ENCODE measurements at regions not wholly inside any gene's neighbourhood (a gene's known extent, or its start where the extent isn't known, plus 50 kb on each side); places are given as distances from the start of the nearest gene placed in this dataset.

GRCh38 chr2:120897399-120897798 is 161.7 kb downstream of the GLI2 start:
- no peaks in the 10 kb centered on the region for H3K9me3 Mint-ChIP-seq
- peaks cover 73% of the 10 kb centered on the region for H3K4me1 Mint-ChIP-seq
- H3K27me3 Mint-ChIP-seq (ENCODE audit: low read depth): no peaks in the 10 kb centered on the region
- no peak for DNase-seq (ENCODE audit: low spot score in 2 of 2, unreplicated experiment in 2 of 2)
- no peak for TF ChIP-seq CTCF (IDR thresholded peaks at IDR 0.05; ENCODE audit: unreplicated experiment)
- H3K36me3 Mint-ChIP-seq: no peaks in the 10 kb centered on the region
- peak overlapping the region; percentile 28 for H3K27ac Mint-ChIP-seq
- H3K4me3 Mint-ChIP-seq: no peak overlapping the region

- Mint-ChIP-seq H3K27me3 (ENCODE audit: low read depth) (no peaks in the 10 kb centered on the region), H3K9me3 (no peaks in the 10 kb centered on the region), H3K4me1 (peaks cover 70% of the 10 kb centered on the region), H3K36me3 (no peaks in the 10 kb centered on the region), H3K4me3 (no peak overlapping the region), H3K27ac (peak overlapping the region; percentile 31)
- DNase-seq (ENCODE audit: low spot score in 2 of 2, unreplicated experiment in 2 of 2): no peak
- no peak for TF ChIP-seq CTCF (IDR thresholded peaks at IDR 0.05; ENCODE audit: unreplicated experiment)
These were observed 162.8 kb downstream of the GLI2 start for GRCh38 chr2:120898496-120898895.

GRCh38 chr2:120898961-120899750 is 163.5 kb downstream of the GLI2 start:
- H3K36me3 Mint-ChIP-seq: no peaks in the 10 kb centered on the region
- peaks cover 67% of the 10 kb centered on the region for H3K4me1 Mint-ChIP-seq
- H3K27me3 Mint-ChIP-seq (ENCODE audit: low read depth): no peaks in the 10 kb centered on the region
- no peak for DNase-seq (ENCODE audit: low spot score in 2 of 2, unreplicated experiment in 2 of 2)
- no peaks in the 10 kb centered on the region for H3K9me3 Mint-ChIP-seq
- H3K4me3 Mint-ChIP-seq: no peak overlapping the region
- no peak for TF ChIP-seq CTCF (IDR thresholded peaks at IDR 0.05; ENCODE audit: unreplicated experiment)
- peak overlapping the region; percentile 31 for H3K27ac Mint-ChIP-seq

GRCh38 chr2:120899771-120900170 is 164.1 kb downstream of the GLI2 start:
- peaks cover 72% of the 10 kb centered on the region for H3K4me1 Mint-ChIP-seq
- no peaks in the 10 kb centered on the region for H3K9me3 Mint-ChIP-seq
- no peak for DNase-seq (ENCODE audit: low spot score in 2 of 2, unreplicated experiment in 2 of 2)
- no peaks in the 10 kb centered on the region for H3K36me3 Mint-ChIP-seq
- TF ChIP-seq CTCF (IDR thresholded peaks at IDR 0.05; ENCODE audit: unreplicated experiment): no peak
- no peaks in the 10 kb centered on the region for H3K27me3 Mint-ChIP-seq (ENCODE audit: low read depth)
- no peak overlapping the region for H3K27ac Mint-ChIP-seq
- no peak overlapping the region for H3K4me3 Mint-ChIP-seq

- H3K4me3 Mint-ChIP-seq: no peak overlapping the region
- no peaks in the 10 kb centered on the region for H3K36me3 Mint-ChIP-seq
- peaks cover 68% of the 10 kb centered on the region for H3K4me1 Mint-ChIP-seq
- no peak overlapping the region for H3K27ac Mint-ChIP-seq
- no peak for TF ChIP-seq CTCF (IDR thresholded peaks at IDR 0.05; ENCODE audit: unreplicated experiment)
- no peaks in the 10 kb centered on the region for H3K9me3 Mint-ChIP-seq
- no peak for DNase-seq (ENCODE audit: low spot score in 2 of 2, unreplicated experiment in 2 of 2)
- no peaks in the 10 kb centered on the region for H3K27me3 Mint-ChIP-seq (ENCODE audit: low read depth)
These were observed 165.5 kb downstream of the GLI2 start for GRCh38 chr2:120901201-120901600.
